GM21723 (cell line): ENCODE measurements at regions not wholly inside any gene's neighbourhood (a gene's known extent, or its start where the extent isn't known, plus 50 kb on each side); places are given as distances from the start of the nearest gene placed in this dataset.
"Not testable (repeated sequence)": the region's sequence is repeated elsewhere in the genome, so short reads cannot be mapped to it uniquely, and the experiment has no call there.

Source experiments
- ATAC-seq: cut with Tn5 transposase; IDR thresholded peaks from one replicate; pipeline ENCODE4 v1.9.1; 2021; ENCODE audit warnings: mild to moderate bottlenecking, moderate library complexity; ENCODE audit not compliant: unreplicated experiment

GRCh38 chr7:9453521-9453920 lies 1020.1 kb downstream of the NXPH1 start:
- ATAC-seq: no peak

- no peak for ATAC-seq
Observed at GRCh38 chr7:9488555-9488954, 1055.1 kb downstream of the NXPH1 start.

DNA sequence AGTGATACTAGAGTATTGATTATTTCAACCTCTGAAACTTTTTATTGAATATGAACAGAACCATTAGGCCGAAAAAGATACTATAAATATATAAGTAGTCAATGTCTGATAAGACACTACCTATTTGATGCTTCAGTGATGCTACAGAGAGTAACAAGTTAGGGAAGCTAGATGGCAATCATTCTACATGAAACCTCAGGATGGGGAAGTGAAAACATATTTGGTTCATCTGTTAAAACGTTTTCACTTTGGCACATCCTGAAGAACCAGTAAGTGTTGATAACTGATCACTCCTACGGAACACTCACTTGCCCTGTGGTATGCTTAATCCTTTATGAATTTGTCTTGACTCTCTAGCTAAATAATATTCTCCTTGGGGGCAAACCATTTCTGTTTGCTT lies 1064.9 kb downstream of the NXPH1 start:
- ATAC-seq: no peak

GRCh38 chr7:9502269-9502668 lies 1068.9 kb downstream of the NXPH1 start:
- no peak for ATAC-seq

GRCh38 chr7:9504678-9505077 lies 1071.3 kb downstream of the NXPH1 start:
- ATAC-seq: no peak

- no peak for ATAC-seq
Observed at GRCh38 chr7:9505516-9505915, 1072.1 kb downstream of the NXPH1 start.

GRCh38 chr7:9507290-9507689 lies 1073.9 kb downstream of the NXPH1 start:
- ATAC-seq: no peak

DNA sequence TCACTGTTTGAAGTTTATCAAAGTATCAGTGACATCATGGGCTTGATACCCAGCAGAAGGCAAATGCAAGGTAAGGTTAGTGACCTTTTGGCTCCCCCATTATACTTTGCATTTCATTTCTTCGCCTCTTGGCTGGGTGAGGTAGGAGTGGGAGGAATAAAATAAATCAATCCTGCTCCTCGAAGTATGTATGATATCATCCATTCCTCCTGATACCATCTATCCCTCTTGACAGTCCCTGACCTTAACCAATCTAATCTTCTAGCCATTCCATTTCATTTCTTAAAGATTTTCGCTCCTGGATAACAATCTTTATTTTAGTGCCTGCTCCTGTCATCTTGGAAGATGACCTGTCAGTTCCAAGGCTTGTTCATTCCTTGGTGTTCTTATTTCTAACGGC lies 1083.3 kb downstream of the NXPH1 start:
- ATAC-seq: no peak

GRCh38 chr7:9523579-9523978 lies 1090.2 kb downstream of the NXPH1 start:
- no peak for ATAC-seq

GRCh38 chr7:9552431-9552830 lies 1119.0 kb downstream of the NXPH1 start:
- not testable (repeated sequence) for ATAC-seq

GRCh38 chr7:9557853-9558252 lies 1124.4 kb downstream of the NXPH1 start:
- no peak for ATAC-seq

DNA sequence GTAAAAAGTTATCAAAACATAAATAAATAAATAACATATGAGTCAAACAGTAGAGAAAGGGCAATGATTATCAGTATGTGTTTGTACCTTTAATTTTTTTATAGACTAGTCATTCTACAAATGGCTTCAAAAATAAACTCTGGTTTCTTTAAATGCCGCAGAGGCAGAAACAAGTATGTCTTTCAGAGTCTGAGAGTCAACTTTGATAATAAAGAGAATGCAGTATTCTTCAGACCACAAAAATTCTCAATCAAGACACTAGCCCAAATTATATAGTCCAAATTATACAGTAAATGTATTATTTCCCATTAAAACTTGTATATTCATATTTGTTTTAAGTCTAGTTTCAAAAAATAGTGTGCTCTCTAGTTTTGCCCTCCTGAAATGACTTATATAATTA lies 1142.3 kb downstream of the NXPH1 start:
- no peak for ATAC-seq

DNA sequence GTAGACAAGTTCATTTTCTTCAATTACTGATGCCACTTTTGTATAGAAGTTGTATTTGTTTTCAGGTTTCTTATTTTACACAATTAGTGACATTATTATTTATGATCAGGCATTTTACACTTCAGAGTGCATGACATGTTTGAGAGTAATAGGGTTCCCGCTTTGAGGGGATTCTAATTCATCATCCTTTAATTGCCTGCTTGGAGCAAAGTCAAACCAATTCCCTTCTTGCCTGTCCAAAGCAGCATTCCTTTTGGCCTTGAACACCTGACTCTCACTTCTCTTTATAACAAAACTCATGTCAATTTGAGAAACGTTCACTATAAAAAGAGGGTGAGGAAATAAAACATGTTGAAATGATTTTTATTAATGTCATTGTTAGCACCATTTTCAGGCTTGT lies 1149.4 kb downstream of the NXPH1 start:
- no peak for ATAC-seq

- no peak for ATAC-seq
Observed at GRCh38 chr7:9598411-9598810, 1165.0 kb downstream of the NXPH1 start.

- ATAC-seq: no peak
Observed at GRCh38 chr7:9600974-9601373, 1167.6 kb downstream of the NXPH1 start.

- no peak for ATAC-seq
Observed at GRCh38 chr7:9603291-9603690, 1169.9 kb downstream of the NXPH1 start.

- no peak for ATAC-seq
Observed at GRCh38 chr7:9608560-9608959, 1175.2 kb downstream of the NXPH1 start.

DNA sequence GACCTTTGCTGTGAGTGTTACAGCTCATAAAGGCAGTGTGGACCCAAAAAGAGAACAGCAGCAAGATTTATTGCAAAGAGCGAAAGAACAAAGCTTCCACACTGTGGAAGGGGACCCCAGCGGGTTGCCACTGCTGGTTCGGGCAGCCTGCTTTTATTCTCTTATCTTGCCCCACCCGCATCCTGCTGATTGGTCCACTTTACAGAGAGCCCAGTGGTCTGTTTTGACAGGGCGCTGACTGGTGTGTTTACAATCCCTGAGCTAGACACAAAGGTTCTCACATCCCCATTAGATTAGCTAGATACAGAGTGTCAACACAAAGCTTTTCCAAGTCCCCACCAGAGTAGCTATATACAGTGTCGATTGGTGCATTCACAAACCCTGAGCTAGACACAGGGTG lies 1187.5 kb downstream of the NXPH1 start:
- not testable (repeated sequence) for ATAC-seq

DNA sequence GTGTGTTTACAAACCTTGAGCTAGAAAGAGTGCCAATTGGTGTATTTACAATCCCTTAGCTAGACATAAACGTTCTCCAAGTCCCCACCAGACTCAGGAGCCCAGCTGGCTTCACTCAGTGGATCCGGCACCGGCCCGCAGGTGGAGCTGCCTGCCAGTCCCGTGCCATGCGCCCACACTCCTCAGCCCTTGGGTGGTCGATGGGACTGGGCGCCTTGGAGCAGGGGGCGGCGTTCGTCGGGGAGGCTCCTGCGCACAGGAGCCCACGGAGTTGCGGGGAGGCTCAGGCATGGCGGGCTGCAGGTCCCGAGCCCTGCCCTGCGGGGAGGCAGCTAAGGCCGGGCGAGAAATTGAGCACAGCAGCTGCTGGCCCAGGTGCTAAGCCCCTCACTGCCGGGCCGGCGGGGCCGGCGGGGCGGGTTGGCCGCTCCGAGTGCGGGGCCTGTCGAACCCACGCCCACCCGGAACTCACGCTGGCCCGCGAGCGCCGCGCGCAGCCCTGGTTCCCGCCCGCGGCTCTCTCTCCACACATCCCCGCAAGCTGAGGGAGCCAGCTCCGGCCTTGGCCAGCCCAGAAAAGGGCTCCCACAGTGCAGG lies 1188.0 kb downstream of the NXPH1 start:
- ATAC-seq: not testable (repeated sequence)

DNA sequence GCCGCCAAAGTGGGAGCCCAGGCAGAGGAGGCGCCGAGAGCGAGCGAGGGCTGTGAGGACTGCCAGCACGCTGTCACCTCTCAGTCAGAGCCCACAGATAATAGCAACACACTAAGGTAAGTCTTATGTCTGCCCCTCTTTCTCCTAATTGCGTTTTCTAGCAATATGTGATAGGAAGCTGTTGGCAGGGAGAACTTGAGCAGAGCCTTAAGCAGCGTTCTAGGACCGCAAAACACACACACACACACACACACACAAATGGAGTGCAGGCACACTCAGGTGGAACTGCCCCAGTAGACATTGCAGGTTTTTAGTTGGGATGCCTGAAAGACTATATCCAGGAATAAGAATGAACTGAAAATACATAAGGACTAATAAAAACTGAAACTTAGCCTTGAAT lies 1188.5 kb downstream of the NXPH1 start:
- ATAC-seq: no peak

DNA sequence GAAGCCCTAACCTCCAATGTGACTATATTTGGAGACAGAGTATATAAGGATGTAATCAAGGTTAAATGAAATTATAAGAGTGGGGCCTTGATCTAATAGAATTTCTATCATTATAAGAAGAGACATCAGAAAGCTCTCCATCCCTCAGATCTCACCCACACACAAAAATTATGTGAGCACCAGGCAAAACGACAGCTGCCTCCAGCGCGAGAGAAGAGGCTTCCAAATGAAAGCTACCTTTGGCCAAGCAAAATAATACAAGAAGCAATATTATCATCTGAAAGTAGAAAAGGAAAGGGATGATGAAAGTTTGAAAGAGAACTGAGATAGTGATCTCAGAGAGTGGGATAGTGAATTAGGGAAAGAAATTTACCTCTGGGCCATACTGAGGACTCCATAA lies 1192.5 kb downstream of the NXPH1 start:
- ATAC-seq: no peak

GRCh38 chr7:9645756-9646155 lies 1212.3 kb downstream of the NXPH1 start:
- ATAC-seq: no peak

DNA sequence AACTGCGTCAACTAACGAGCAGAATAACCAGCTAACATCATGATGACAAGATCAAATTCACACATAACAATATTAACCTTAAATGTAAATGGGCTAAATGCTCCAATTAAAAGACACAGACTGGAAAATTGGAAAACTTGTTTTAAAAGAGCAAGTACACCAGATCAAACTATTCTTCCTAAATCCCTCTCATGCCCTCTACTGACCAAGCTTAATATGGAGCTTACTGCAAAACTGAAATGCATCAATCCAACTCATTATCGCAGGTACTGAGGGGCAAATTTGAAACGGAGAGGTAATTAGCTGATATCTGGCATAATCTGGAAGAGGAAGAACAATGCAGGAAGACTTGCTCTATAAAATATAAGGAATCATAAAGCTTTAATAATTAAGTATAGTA lies 1223.8 kb downstream of the NXPH1 start:
- ATAC-seq: no peak
